Endodermal cell (in vitro differentiated cells): ENCODE measurements at regions not wholly inside any gene's neighbourhood (a gene's known extent, or its start where the extent isn't known, plus 50 kb on each side); places are given as distances from the start of the nearest gene placed in this dataset.

Source experiments
- DNase-seq: peaks from one replicate; pipeline ENCODE4 v3.0.0-alpha.2; 2017
- H3K27ac ChIP-seq: 2 replicates; pipeline ENCODE4 v1.5.1; 2013; ENCODE audit warnings: mild to moderate bottlenecking, low read depth, low read length, moderate library complexity
- H3K27me3 ChIP-seq: 2 replicates; pipeline ENCODE4 v1.6.1; 2013; ENCODE audit warnings: mild to moderate bottlenecking, low read length, moderate library complexity; ENCODE audit not compliant: insufficient read depth, control insufficient read depth, poor library complexity, severe bottlenecking
- H3K36me3 ChIP-seq: 2 replicates; pipeline ENCODE4 v1.7.0; 2013; ENCODE audit warnings: mild to moderate bottlenecking, low read length, moderate library complexity; ENCODE audit not compliant: control insufficient read depth, insufficient read depth
- H3K4me1 ChIP-seq: one replicate; pipeline ENCODE4 v1.7.0; 2013; ENCODE audit warnings: low read length; ENCODE audit not compliant: control insufficient read depth, insufficient read depth
- H3K4me3 ChIP-seq: 2 replicates; pipeline ENCODE4 v1.5.1; 2013; ENCODE audit warnings: mild to moderate bottlenecking, low read length, moderate library complexity
- H3K9ac ChIP-seq: 2 replicates; pipeline ENCODE4 v1.6.1; 2013; ENCODE audit warnings: mild to moderate bottlenecking, low read length, moderate library complexity; ENCODE audit not compliant: poor library complexity, severe bottlenecking; ENCODE audit errors: extremely low read depth
- H3K9me3 ChIP-seq: 2 replicates; pipeline ENCODE4 v1.6.1; 2013; ENCODE audit warnings: mild to moderate bottlenecking, low read length, moderate library complexity; ENCODE audit not compliant: control insufficient read depth
- H3K27ac Mint-ChIP-seq: 2 replicates; pipeline ENCODE4 v1.8.0; 2020; ENCODE audit warnings: mixed read lengths
- H3K27me3 Mint-ChIP-seq: 2 replicates; pipeline ENCODE4 v1.8.0; 2021; ENCODE audit warnings: mild to moderate bottlenecking, mixed read lengths; ENCODE audit not compliant: insufficient read depth
- H3K36me3 Mint-ChIP-seq: 2 replicates; pipeline ENCODE4 v1.8.0; 2020; ENCODE audit warnings: low read depth, mixed read lengths
- H3K4me1 Mint-ChIP-seq: 2 replicates; pipeline ENCODE4 v1.8.0; 2020; ENCODE audit warnings: mixed read lengths
- H3K4me3 Mint-ChIP-seq: 2 replicates; pipeline ENCODE4 v1.8.0; 2020; ENCODE audit warnings: mild to moderate bottlenecking, moderate library complexity, mixed read lengths
- H3K9me3 Mint-ChIP-seq: 2 replicates; pipeline ENCODE4 v1.8.0; 2020; ENCODE audit warnings: mild to moderate bottlenecking, mixed read lengths
- WGBS, 2 experiments: methylation state at CpG; one replicate each; pipeline versions ENCODE4 v1.1.5 to v1.1.7; 2013; ENCODE audit warnings: missing lambda C conversion rate in 2 of 2, mixed read lengths in 1 of 2; ENCODE audit not compliant: insufficient coverage in 1 of 2, insufficient read length in 1 of 2; 5-methylcytosine and 5-hydroxymethylcytosine counted together
- TF ChIP-seq, protein P1 (sequence below): fragments of 200-600 bp; sonication (generic); conservative IDR thresholded peaks from 2 replicates; pipeline ENCODE4 v1.5.0; 2021; ENCODE audit warnings: antibody characterized with exemption, mild to moderate bottlenecking

DNA sequence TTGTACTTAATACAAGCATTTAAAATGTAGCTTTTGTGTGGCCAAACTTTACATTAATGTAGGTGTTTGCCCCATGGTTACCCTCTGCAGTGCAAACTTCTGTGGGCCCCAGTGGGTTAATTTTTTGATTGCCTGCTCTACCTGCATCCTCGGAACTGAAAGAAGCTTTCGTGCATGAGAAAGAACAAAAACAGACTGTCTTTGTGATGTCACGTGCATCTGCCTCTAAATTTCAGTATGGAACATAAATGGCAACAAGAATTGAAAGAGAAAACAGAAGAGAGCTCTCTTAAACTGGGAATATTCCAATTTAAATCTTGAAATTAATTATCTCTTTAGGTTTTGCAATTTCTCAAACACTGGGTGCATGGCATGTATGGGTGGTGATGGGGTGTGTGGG, 182.4 kb upstream of the LCORL start:
- no peak overlapping the region for H3K4me3 Mint-ChIP-seq
- no peak overlapping the region for H3K27ac Mint-ChIP-seq
- peaks cover under 1% of the 10 kb centered on the region for H3K4me1 ChIP-seq
- H3K27ac ChIP-seq = no peak overlapping the region
- no peaks in the 10 kb centered on the region for H3K9me3 Mint-ChIP-seq
- WGBS, 2 experiments = 88 to 91% methylated on average over 3 of the region's 3 CpGs
- TF ChIP-seq, protein P1, sequence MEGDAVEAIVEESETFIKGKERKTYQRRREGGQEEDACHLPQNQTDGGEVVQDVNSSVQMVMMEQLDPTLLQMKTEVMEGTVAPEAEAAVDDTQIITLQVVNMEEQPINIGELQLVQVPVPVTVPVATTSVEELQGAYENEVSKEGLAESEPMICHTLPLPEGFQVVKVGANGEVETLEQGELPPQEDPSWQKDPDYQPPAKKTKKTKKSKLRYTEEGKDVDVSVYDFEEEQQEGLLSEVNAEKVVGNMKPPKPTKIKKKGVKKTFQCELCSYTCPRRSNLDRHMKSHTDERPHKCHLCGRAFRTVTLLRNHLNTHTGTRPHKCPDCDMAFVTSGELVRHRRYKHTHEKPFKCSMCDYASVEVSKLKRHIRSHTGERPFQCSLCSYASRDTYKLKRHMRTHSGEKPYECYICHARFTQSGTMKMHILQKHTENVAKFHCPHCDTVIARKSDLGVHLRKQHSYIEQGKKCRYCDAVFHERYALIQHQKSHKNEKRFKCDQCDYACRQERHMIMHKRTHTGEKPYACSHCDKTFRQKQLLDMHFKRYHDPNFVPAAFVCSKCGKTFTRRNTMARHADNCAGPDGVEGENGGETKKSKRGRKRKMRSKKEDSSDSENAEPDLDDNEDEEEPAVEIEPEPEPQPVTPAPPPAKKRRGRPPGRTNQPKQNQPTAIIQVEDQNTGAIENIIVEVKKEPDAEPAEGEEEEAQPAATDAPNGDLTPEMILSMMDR = no peak
- no peaks in the 10 kb centered on the region for H3K36me3 ChIP-seq
- DNase-seq = no peak
- no peaks in the 10 kb centered on the region for H3K36me3 Mint-ChIP-seq
- no peaks in the 10 kb centered on the region for H3K27me3 Mint-ChIP-seq
- H3K27me3 ChIP-seq = no peaks in the 10 kb centered on the region
- H3K4me3 ChIP-seq = no peak overlapping the region
- no peak overlapping the region for H3K9ac ChIP-seq
- H3K4me1 Mint-ChIP-seq = peaks cover 7% of the 10 kb centered on the region
- H3K9me3 ChIP-seq = peaks cover 6% of the 10 kb centered on the region

GRCh38 chr4:18202486-18202885, 180.9 kb upstream of the LCORL start:
- H3K27me3 Mint-ChIP-seq = no peaks in the 10 kb centered on the region
- H3K4me1 Mint-ChIP-seq = peaks cover 15% of the 10 kb centered on the region
- H3K4me3 Mint-ChIP-seq = no peak overlapping the region
- no peaks in the 10 kb centered on the region for H3K9me3 Mint-ChIP-seq
- Histone ChIP-seq H3K4me3 (no peak overlapping the region), H3K36me3 (no peaks in the 10 kb centered on the region), H3K9ac (no peak overlapping the region), H3K27ac (no peak overlapping the region), H3K27me3 (no peaks in the 10 kb centered on the region), H3K4me1 (peaks cover 13% of the 10 kb centered on the region), H3K9me3 (peaks cover 9% of the 10 kb centered on the region)
- DNase-seq = no peak
- 94 to 100% methylated on average over 4 to 5 of the region's 7 CpGs for WGBS, 2 experiments
- no peak overlapping the region for H3K27ac Mint-ChIP-seq
- TF ChIP-seq, protein P1 = no peak
- H3K36me3 Mint-ChIP-seq = no peaks in the 10 kb centered on the region

- Histone ChIP-seq H3K36me3 (no peaks in the 10 kb centered on the region), H3K4me1 (peaks cover 15% of the 10 kb centered on the region), H3K27ac (no peak overlapping the region), H3K27me3 (no peaks in the 10 kb centered on the region), H3K9ac (no peak overlapping the region), H3K9me3 (peaks cover 9% of the 10 kb centered on the region), H3K4me3 (no peak overlapping the region)
- DNase-seq = no peak
- no peak overlapping the region for H3K4me3 Mint-ChIP-seq
- no peaks in the 10 kb centered on the region for H3K36me3 Mint-ChIP-seq
- no peaks in the 10 kb centered on the region for H3K9me3 Mint-ChIP-seq
- WGBS, 2 experiments = 81% methylated on average over 1 of the region's 3 CpGs; no CpG with 5 or more reads in 1 of the 2 experiments
- H3K27me3 Mint-ChIP-seq = no peaks in the 10 kb centered on the region
- TF ChIP-seq, protein P1 = no peak
- no peak overlapping the region for H3K27ac Mint-ChIP-seq
- peaks cover 21% of the 10 kb centered on the region for H3K4me1 Mint-ChIP-seq
Observed at GRCh38 chr4:18201885-18202284, 180.3 kb upstream of the LCORL start.
